Spleen (tissue), 11 donors: ENCODE measurements at regions not wholly inside any gene's neighbourhood (a gene's known extent, or its start where the extent isn't known, plus 50 kb on each side); places are given as distances from the start of the nearest gene placed in this dataset.

Experiments used
- DNase-seq: peaks from one replicate; pipeline ENCODE4 v3.0.0-alpha.2; 2020
- H3K27ac ChIP-seq, 8 donors: fragments of 200-600 bp; sonication (generic) in 7 of 8; 1 replicate in 4 of 8; 2 replicates in 4 of 8; pipeline versions ENCODE4 v1.5.0 to v1.8.0; 2016 to 2021; ENCODE audit warnings: inconsistent platforms in 4 of 8, mild to moderate bottlenecking in 4 of 8, moderate library complexity in 1 of 8
- H3K27me3 ChIP-seq, 7 donors: fragments of 200-600 bp; sonication (generic) in 6 of 7; replicated peaks in 1 of 7; 1 replicate in 4 of 7; 2 replicates in 3 of 7; pipeline versions ENCODE4 v1.5.0 to v1.8.0; 2016 to 2021; ENCODE audit warnings: inconsistent platforms in 3 of 7, mild to moderate bottlenecking in 1 of 7
- H3K36me3 ChIP-seq, 6 donors: fragments of 200-600 bp; sonication (generic) in 5 of 6; 1 replicate in 4 of 6; 2 replicates in 2 of 6; pipeline versions ENCODE4 v1.5.0 to v1.8.0; 2016 to 2021; ENCODE audit warnings: inconsistent platforms in 2 of 6
- H3K4me1 ChIP-seq, 6 donors: fragments of 200-600 bp; sonication (generic) in 5 of 6; 1 replicate in 3 of 6; 2 replicates in 3 of 6; pipeline versions ENCODE4 v1.5.0 to v1.8.0; 2016 to 2021; ENCODE audit warnings: inconsistent platforms in 3 of 6
- H3K4me3 ChIP-seq, 8 donors: fragments of 200-600 bp; sonication (generic) in 7 of 8; 1 replicate in 4 of 8; 2 replicates in 4 of 8; pipeline versions ENCODE4 v1.5.0 to v1.8.0; 2016 to 2021; ENCODE audit warnings: inconsistent platforms in 4 of 8, mild to moderate bottlenecking in 4 of 8, moderate library complexity in 2 of 8
- H3K9me3 ChIP-seq, 8 donors: fragments of 200-600 bp; sonication (generic) in 7 of 8; 1 replicate in 4 of 8; 2 replicates in 4 of 8; pipeline versions ENCODE4 v1.5.0 to v1.8.0; 2016 to 2021; ENCODE audit warnings: inconsistent platforms in 4 of 8
- CTCF ChIP-seq, 11 experiments: fragments of 200-600 bp in 7 of 11; fragments of 450-650 bp in 4 of 11; sonication (generic) in 4 of 11; IDR thresholded peaks in 8 of 11; conservative IDR thresholded peaks in 3 of 11; 1 replicate in 7 of 11; 2 replicates in 4 of 11; pipeline versions ENCODE4 v1.4.0 to v1.8.0; 2016 to 2021; ENCODE audit warnings: antibody characterized with exemption in 11 of 11, inconsistent platforms in 4 of 11, mild to moderate bottlenecking in 1 of 11
- POLR2AphosphoS5 ChIP-seq, 3 donors: sonication (generic); formaldehyde crosslinking; IDR thresholded peaks; one replicate each; pipeline ENCODE4 v1.5.1; 2017; ENCODE audit warnings: antibody characterized with exemption in 3 of 3
- WGBS, 5 donors: extraction: QIAGEN DNeasy Blood & Tissue Kit in 3 of 5; methylation state at CpG; one replicate each; pipeline versions ENCODE4 v1.1.5 to v1.1.7; 2013 to 2018; 5-methylcytosine and 5-hydroxymethylcytosine counted together
- intact Hi-C: fragments of 100-400 bp; cut with DNase I; formaldehyde crosslinking; loops from one replicate; pipeline ENCODE4 v1.15.0; 2023; ENCODE audit warnings: low total_unique reads
- small RNA-seq, 4 donors: library from RNA; depleted of rRNA; stranded (forward); fragments of <200 nt; gene quantifications; one replicate each; pipeline ENCODE3, GENCODE V24; 2016
- donor health status: healthy with polysubstance abuse.
- donor health status: DM: no; HTN: no; CAD: no; lungs with moderate emphysema.
- donor health status: DM: no; HTN: no; CAD: no.
- donor health status: Bipolar disorder and iron deficiency.
- donor health status: healthy.
- donor health status: DM: no; HTN: no; CAD: no.
- donor health status: DM: yes; HTN: yes; CAD: no.

- peaks cover 0 to 10% (median 7%) of the 10 kb centered on the region in 6 donors for H3K4me1 ChIP-seq
- WGBS, 5 donors = 10 to 20% (median 12%) methylated on average over 19 to 39 of the region's 39 CpGs
- H3K4me3 ChIP-seq = no peak overlapping the region
- peaks cover 0 to 89% (median 36%) of the 10 kb centered on the region in 7 donors for H3K27me3 ChIP-seq
- intact Hi-C loops = no loop called here
- H3K36me3 ChIP-seq = no peaks in the 10 kb centered on the region
- TF ChIP-seq CTCF (IDR thresholded peaks at IDR 0.05 in 8 of 11, conservative IDR thresholded peaks at IDR 0.05 in 3 of 11) = peak; percentile 47 to 90 (median 81)
- TF ChIP-seq POLR2AphosphoS5 (IDR thresholded peaks at IDR 0.05) = no peak
- H3K27ac ChIP-seq = no peak overlapping the region
- H3K9me3 ChIP-seq = no peaks in the 10 kb centered on the region
- DNase-seq = peak; percentile 82
These were observed 49.7 kb upstream of the BHLHE23 start for GRCh38 chr20:63056236-63057170.

Small RNA genes in the stretch of these regions (small RNA-seq; reads per million reads assigned to genes)
- 0 reads per million in 4 donors for gene RF00635
